ENCODE measurements at regions not wholly inside any gene's neighbourhood (a gene's known extent, or its start where the extent isn't known, plus 50 kb on each side); places are given as distances from the start of the nearest gene placed in this dataset.

- intact Hi-C loops (cut with DNase I; ENCODE audit: low total_unique reads): no loop called here
Measured at GRCh38 chr4:110735686-110736085, 112.8 kb upstream of the PITX2 start.

DNA sequence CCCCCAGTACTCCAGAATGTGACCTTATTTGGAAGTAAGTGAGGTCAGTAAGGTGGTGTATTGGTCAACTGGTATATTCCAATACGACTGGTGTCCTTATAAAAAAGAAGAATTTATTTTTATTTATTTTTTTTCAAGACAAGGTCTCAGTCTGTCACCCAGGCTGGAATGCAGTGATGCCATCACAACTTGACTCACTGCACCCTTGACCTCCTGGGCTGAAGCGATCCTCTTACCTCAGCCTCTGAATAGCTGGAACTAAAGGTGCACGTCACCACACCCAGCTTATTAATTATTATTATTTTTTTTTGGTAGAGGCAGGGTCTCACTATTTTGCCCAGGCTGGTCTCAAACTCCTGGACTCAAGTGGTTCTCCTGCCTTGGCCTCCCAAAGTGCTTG is 115.1 kb upstream of the PITX2 start:
- Histone ChIP-seq H3K27me3 (no peaks in the 10 kb centered on the region), H3K27ac (no peak overlapping the region), H3K4me1 (no peaks in the 10 kb centered on the region), H3K9me3 (no peaks in the 10 kb centered on the region), H3K4me3 (no peak overlapping the region), H3K36me3 (no peaks in the 10 kb centered on the region)
- no peak for DNase-seq
- TF ChIP-seq, protein P1, sequence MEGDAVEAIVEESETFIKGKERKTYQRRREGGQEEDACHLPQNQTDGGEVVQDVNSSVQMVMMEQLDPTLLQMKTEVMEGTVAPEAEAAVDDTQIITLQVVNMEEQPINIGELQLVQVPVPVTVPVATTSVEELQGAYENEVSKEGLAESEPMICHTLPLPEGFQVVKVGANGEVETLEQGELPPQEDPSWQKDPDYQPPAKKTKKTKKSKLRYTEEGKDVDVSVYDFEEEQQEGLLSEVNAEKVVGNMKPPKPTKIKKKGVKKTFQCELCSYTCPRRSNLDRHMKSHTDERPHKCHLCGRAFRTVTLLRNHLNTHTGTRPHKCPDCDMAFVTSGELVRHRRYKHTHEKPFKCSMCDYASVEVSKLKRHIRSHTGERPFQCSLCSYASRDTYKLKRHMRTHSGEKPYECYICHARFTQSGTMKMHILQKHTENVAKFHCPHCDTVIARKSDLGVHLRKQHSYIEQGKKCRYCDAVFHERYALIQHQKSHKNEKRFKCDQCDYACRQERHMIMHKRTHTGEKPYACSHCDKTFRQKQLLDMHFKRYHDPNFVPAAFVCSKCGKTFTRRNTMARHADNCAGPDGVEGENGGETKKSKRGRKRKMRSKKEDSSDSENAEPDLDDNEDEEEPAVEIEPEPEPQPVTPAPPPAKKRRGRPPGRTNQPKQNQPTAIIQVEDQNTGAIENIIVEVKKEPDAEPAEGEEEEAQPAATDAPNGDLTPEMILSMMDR (IDR thresholded peaks at IDR 0.05 in 4 of 5, conservative IDR thresholded peaks at IDR 0.05 in 1 of 5): no peak
- no peak for TF ChIP-seq POLR2A (IDR thresholded peaks at IDR 0.05)
- intact Hi-C loops (cut with DNase I; ENCODE audit: low total_unique reads) (no loop called here), in situ Hi-C loops (cut with MboI; ENCODE audit: low sequenced_read_pairs in 4 of 4) (no loop called here)
- ATAC-seq: no peak

More at GRCh38 chr4:110735686-110736085, 112.8 kb upstream of the PITX2 start:
- Histone ChIP-seq H3K27ac (no peak overlapping the region), H3K36me3 (no peaks in the 10 kb centered on the region), H3K4me3 (no peak overlapping the region), H3K9me3 (no peaks in the 10 kb centered on the region), H3K27me3 (no peaks in the 10 kb centered on the region), H3K4me1 (no peaks in the 10 kb centered on the region)
- in situ Hi-C loops (cut with MboI; ENCODE audit: low sequenced_read_pairs in 4 of 4): no loop called here
- ATAC-seq: no peak
- TF ChIP-seq POLR2A (IDR thresholded peaks at IDR 0.05): no peak
- TF ChIP-seq, protein P1 (IDR thresholded peaks at IDR 0.05 in 4 of 5, conservative IDR thresholded peaks at IDR 0.05 in 1 of 5): no peak
- DNase-seq: no peak

GRCh38 chr4:110742143-110742542 is 119.3 kb upstream of the PITX2 start:
- H3K9me3 ChIP-seq: no peaks in the 10 kb centered on the region
- no peaks in the 10 kb centered on the region for H3K36me3 ChIP-seq
- no peak for TF ChIP-seq POLR2A (IDR thresholded peaks at IDR 0.05)
- TF ChIP-seq, protein P1 (IDR thresholded peaks at IDR 0.05 in 4 of 5, conservative IDR thresholded peaks at IDR 0.05 in 1 of 5): no peak
- no peaks in the 10 kb centered on the region for H3K4me1 ChIP-seq
- no peak overlapping the region for H3K4me3 ChIP-seq
- DNase-seq (no peak), ATAC-seq (no peak)
- in situ Hi-C loops (cut with MboI; ENCODE audit: low sequenced_read_pairs in 4 of 4) (no loop called here), intact Hi-C loops (cut with DNase I; ENCODE audit: low total_unique reads) (no loop called here)
- H3K27ac ChIP-seq: no peak overlapping the region
- no peaks in the 10 kb centered on the region for H3K27me3 ChIP-seq

- no peaks in the 10 kb centered on the region for H3K27me3 ChIP-seq
- H3K9me3 ChIP-seq: no peaks in the 10 kb centered on the region
- no peak for ATAC-seq
- intact Hi-C loops (cut with DNase I; ENCODE audit: low total_unique reads): no loop called here
- no peak overlapping the region for H3K27ac ChIP-seq
- DNase-seq: no peak
- TF ChIP-seq, protein P1 (IDR thresholded peaks at IDR 0.05 in 4 of 5, conservative IDR thresholded peaks at IDR 0.05 in 1 of 5): no peak
- TF ChIP-seq POLR2A (IDR thresholded peaks at IDR 0.05): no peak
- in situ Hi-C loops (cut with MboI; ENCODE audit: low sequenced_read_pairs in 4 of 4): no loop called here
- no peaks in the 10 kb centered on the region for H3K4me1 ChIP-seq
- H3K36me3 ChIP-seq: no peaks in the 10 kb centered on the region
- H3K4me3 ChIP-seq: no peak overlapping the region
Measured at GRCh38 chr4:110748071-110748470, 125.2 kb upstream of the PITX2 start.

- H3K27ac ChIP-seq: no peak overlapping the region
- TF ChIP-seq POLR2A (IDR thresholded peaks at IDR 0.05): no peak
- TF ChIP-seq, protein P1 (IDR thresholded peaks at IDR 0.05 in 4 of 5, conservative IDR thresholded peaks at IDR 0.05 in 1 of 5): no peak
- H3K4me1 ChIP-seq: no peaks in the 10 kb centered on the region
- H3K9me3 ChIP-seq: no peaks in the 10 kb centered on the region
- ATAC-seq (no peak), DNase-seq (no peak)
- no peaks in the 10 kb centered on the region for H3K27me3 ChIP-seq
- intact Hi-C loops (cut with DNase I; ENCODE audit: low total_unique reads) (no loop called here), in situ Hi-C loops (cut with MboI; ENCODE audit: low sequenced_read_pairs in 4 of 4) (no loop called here)
- no peaks in the 10 kb centered on the region for H3K36me3 ChIP-seq
- H3K4me3 ChIP-seq: no peak overlapping the region
Measured at GRCh38 chr4:110751183-110751582, 128.3 kb upstream of the PITX2 start.
